HG02840 (cell line): ENCODE measurements at regions not wholly inside any gene's neighbourhood (a gene's known extent, or its start where the extent isn't known, plus 50 kb on each side); places are given as distances from the start of the nearest gene placed in this dataset.
"Not testable (repeated sequence)": the region's sequence is repeated elsewhere in the genome, so short reads cannot be mapped to it uniquely, and the experiment has no call there.

Experiments used
- ATAC-seq: cut with Tn5 transposase; IDR thresholded peaks from one replicate; pipeline ENCODE4 v1.9.1; 2021; ENCODE audit warnings: mild to moderate bottlenecking, moderate library complexity, moderate number of reproducible peaks; ENCODE audit not compliant: unreplicated experiment, low FRiP score

DNA sequence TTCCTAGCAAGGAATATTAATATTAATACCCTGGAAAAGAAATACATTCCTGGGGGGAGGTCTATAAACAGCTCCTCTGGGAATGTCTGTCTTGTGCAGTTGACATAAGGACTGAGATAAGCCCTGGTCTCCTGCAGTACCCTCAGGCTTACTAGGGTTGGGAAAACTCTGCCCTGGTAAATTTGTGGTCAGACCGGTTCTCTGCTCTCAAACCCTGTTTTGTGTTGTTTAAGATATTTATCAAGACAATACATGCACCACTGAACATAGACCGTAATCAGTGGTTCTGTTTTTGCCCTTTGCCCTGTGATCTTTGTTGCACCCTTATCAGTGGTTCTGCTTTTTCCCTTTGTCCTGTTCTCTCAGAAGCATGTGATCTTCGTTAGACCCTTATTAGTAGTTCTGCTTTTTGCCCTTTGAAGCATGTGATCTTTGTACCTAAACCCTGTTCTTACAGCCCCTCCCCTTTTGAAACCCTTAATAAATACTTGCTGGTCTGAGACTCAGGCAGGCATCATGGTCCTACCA lies 112.3 kb upstream of the CRBN start:
- not testable (repeated sequence) for ATAC-seq

DNA sequence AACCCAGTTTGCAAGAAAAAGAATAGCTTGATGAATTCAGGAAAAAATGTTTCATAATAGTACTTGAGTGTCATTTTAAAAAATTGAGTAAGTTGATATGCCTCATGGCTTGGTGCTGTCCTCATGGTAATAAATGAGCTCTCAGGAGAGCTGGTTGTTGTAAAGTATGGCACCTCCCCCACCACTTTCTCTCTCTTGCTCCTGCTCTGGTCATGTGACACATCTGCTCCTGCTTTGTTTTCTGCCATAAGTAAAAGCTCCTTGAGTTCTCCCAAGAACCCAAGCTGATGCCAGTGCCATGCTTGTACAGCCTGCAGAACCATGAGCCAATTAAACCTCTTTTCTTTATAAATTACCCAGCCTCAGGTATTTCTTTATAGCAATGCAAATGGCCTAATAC lies 108.8 kb upstream of the CRBN start:
- no peak for ATAC-seq

GRCh38 chr3:3286014-3286413 lies 106.5 kb upstream of the CRBN start:
- no peak for ATAC-seq

DNA sequence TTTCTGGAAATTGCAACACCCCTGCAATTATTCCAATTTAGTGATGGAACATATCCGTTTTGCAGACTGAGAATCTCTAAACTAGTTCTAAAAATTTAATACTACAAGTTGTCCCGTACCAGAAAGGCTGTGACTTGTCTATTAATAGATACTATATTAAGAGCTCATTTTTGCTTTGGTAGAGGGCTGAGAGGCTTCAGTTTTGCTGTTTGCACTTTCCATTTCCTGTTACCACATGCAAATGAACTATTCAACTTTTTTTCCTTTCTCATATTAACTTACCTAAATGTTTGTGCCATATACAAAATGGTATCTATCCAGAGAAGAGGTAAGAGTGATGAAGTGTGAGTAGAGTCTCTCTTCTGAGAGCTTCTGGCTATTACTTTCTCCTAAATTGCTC lies 101.5 kb upstream of the CRBN start:
- ATAC-seq = no peak

DNA sequence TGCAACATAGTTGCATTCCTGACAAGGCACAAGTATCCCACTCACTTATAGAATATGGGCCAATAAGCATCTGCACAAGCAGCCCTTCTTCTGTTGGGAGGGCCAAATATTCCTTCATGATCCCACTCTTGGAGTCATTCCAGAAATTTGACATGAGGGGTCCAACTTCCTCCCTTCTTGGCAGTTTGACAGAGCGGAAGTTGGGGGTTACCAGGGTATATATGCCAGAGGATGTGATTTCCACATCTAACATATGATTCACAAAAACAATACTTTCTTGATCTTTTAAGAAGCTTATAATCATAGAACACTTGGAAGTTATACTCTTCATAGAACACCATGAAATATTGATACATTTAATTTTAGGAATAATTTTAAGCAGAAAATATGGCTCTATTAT lies 100.9 kb upstream of the CRBN start:
- ATAC-seq = no peak

- ATAC-seq = no peak
Observed at GRCh38 chr3:3278073-3278472, 98.6 kb upstream of the CRBN start.

- ATAC-seq = no peak
Observed at GRCh38 chr3:3276630-3277029, 97.1 kb upstream of the CRBN start.

- ATAC-seq = no peak
Observed at GRCh38 chr3:3264796-3265195, 85.3 kb upstream of the CRBN start.

DNA sequence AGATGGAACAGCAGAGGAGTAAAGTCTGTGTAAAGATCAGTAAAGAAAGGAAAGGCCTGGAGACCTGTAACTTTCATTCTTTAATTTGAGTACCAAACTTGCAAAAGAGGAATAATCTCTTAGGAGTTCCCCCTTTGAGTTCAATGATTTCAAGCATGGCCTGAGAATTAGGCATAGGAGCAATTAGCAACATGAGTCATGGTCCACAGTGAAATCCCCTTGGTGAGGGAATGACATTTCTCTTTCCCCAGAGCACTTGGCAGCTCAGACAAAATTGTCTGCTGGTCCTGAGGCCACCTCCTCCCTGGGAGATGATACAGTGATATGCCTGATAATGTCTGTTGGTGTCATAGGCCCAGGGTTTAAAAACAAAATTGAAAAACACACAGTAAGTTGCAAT lies 81.4 kb upstream of the CRBN start:
- ATAC-seq = no peak

- no peak for ATAC-seq
Observed at GRCh38 chr3:3259181-3259580, 79.7 kb upstream of the CRBN start.

DNA sequence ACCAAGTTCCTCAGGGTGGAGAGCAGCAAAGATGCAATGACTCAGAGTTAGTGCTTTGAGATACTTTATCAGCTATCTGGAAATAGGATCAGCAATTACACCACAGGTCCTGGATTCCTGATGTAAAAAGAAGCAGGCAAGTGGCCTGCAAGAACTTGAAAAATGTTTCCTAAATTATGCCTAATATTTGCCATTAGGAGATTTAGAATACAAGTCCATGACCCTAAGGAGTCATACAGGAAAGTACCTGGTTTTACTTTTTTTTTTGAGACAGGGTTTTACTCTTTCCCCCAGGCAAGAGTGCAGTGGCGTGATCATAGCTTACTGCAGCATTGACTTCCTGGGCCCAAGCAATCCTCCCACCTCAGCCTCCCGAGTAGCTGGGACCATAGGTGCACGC lies 78.8 kb upstream of the CRBN start:
- ATAC-seq = no peak

- no peak for ATAC-seq
Observed at GRCh38 chr3:3241596-3241995, 62.1 kb upstream of the CRBN start.

DNA sequence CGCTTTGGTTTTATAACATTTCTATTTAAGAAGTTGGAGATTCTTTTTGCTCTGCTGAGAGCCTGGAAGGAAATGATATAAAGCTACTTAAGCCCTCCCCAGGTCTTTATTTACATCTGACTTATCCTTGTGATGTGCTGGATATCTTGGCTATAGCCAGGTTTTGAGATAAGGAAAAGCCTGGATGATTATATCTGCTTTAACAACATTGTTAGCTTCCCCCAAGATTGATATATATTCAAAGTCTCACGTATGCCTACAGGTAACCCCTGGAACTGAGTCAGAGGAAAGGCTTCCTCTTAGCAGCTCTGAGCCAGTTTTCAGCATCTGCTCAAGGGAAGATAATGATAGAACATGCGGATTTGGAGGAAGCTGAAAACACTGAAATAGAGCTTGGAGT lies 61.5 kb upstream of the CRBN start:
- no peak for ATAC-seq

DNA sequence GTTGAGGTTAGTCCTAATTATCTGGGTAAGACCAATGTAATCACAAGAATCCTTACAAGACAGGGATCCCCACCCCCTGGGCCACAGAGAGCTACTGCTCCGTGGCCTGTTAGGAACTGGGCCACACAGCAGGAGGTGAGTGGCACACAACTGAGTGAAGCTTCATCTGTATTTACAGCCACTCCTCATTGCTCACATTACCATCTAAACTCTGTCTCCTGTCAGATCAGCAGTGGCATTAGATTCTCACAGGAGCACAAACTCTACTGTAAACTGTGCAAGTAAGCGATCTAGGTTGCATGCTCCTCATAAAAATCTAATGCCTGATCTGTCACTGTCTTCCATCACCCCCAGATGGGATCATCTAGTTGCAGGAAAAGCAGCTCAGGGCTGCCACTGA lies 58.5 kb upstream of the CRBN start:
- ATAC-seq = no peak

DNA sequence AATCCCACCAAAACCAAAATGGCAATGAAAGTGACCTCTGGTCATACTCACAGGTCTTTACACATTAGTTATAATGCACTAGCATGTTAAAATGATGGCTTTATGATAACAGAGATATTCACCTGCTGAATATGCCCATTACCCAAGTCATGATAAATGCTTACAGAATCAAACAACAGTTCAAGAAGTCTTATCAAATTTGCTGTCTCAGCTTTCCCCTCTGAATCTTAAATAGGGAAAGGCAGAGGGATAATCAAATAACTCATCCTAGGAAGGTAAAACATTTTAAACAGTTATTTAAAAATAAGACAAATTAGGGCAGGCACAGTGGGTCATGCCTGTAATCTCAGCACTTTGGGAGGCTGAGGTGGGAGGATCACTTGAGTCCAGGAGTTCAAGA lies 52.8 kb upstream of the CRBN start:
- ATAC-seq = no peak
